ENCODE measurements at regions not wholly inside any gene's neighbourhood (a gene's known extent, or its start where the extent isn't known, plus 50 kb on each side); places are given as distances from the start of the nearest gene placed in this dataset.
"Not testable (repeated sequence)": the region's sequence is repeated elsewhere in the genome, so short reads cannot be mapped to it uniquely, and the experiment has no call there.

DNA sequence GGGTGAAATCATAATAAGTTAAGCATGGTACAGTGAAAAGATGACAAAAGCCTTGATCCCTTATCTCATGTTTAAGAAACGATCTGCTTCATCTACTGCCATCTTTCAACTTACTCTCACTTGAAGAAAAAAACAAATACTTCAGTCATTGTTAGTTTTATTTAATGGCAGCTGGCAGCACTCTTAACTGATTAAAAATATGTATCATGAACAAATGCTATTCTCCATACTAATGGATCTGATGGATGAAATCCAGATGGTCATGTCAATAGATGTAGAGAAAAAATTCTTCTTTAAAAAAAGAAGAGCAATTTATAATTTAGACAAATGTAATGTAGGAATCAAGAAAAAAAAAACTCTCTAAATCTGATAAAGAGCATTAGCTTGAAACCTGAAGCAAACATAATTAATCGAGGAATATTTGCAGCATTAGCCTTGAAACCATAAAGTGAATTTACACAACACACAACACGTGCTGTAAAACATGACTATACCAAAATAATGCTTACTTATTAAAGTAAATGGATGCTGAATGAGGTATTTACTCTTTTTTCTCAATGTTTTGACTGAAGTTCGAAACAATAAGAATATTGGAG is 579.0 kb upstream of the ADAMTS5 start:
- Histone ChIP-seq H3K36me3 (no peaks in the 10 kb centered on the region), H3K27ac (no peak overlapping the region), H3K27me3 (no peaks in the 10 kb centered on the region), H3K4me1 (peaks cover 0 to 12% (median 6%) of the 10 kb centered on the region in 9 donors), H3K9me3 (no peaks in the 10 kb centered on the region), H3K4me3 (no peak overlapping the region)
- intact Hi-C loops (cut with DNase I): no loop called here
- ATAC-seq (no peak), DNase-seq (no peak)
- no peak for TF ChIP-seq CTCF (IDR thresholded peaks at IDR 0.05)
- 88 to 94% methylated on average over 4 of the region's 4 CpGs for WGBS, 2 donors

DNA sequence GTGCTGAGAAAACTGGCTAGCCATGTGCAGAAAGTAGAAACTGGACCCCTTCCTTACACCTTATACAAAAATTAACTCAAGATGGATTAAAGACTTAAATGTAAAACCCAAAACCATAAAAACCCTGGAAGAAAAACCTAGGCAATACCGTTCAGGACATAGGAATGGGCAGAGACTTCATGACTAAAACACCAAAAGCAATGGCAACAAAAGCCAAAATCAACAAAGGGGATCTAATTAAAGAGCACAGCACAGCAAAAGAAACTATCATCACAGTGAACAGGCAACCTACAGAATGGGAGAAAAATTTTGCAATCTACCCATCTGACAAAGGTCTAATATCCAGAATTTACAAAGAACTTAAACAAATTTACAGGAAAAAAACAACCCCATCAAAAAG is 575.2 kb upstream of the ADAMTS5 start:
- intact Hi-C loops (cut with DNase I); H3K4me3 ChIP-seq; H3K4me1 ChIP-seq; ATAC-seq; H3K27me3 ChIP-seq; H3K9me3 ChIP-seq; DNase-seq; H3K27ac ChIP-seq; H3K36me3 ChIP-seq: not testable (repeated sequence)
- WGBS, 2 donors: 51 to 74% methylated on average over 1 of the region's 1 CpG

DNA sequence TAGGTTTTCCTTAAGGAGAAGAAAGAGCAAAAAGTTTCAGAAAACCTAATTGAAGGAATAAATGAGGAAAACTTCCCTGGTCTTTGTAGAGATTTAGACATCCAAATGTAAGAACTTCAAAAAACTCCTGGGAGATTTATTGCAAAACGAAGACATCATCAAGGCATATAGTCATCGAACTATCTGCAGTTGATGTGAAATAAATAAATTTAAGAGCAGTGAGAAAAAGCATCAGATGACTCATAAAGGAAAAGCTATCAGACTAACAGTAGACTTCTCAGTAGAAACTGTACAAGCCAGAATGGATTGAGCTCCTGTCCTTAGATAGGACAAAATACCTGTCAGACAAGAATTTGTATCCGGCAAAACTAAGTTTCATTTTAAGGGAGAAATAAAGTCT is 569.4 kb upstream of the ADAMTS5 start:
- Histone ChIP-seq H3K36me3 (no peaks in the 10 kb centered on the region), H3K9me3 (no peaks in the 10 kb centered on the region), H3K27me3 (no peaks in the 10 kb centered on the region), H3K4me1 (no peaks in the 10 kb centered on the region), H3K4me3 (no peak overlapping the region), H3K27ac (no peak overlapping the region)
- 90% methylated on average over 3 of the region's 3 CpGs for WGBS, 2 donors
- DNase-seq (no peak), ATAC-seq (no peak)
- no peak for TF ChIP-seq CTCF (IDR thresholded peaks at IDR 0.05)
- intact Hi-C loops (cut with DNase I): no loop called here

DNA sequence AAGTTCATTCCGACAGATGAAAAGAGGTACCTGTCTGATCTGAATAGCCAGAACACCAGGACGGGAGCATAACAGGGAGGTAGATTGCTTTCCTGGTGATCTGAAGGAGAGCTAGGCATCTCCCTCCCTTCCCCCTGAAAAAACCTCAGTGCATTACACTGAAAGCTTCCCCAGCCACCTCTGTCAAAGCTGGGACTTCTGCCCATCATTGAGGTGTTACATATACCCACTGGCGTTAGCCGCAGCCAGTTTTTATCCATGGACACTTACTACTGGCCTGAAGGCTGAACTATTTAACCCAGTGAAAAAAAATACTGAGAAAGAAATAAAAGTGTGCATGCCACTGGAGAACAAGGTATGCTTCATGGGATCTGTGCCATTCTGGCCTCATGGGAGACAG is 568.3 kb upstream of the ADAMTS5 start:
- intact Hi-C loops (cut with DNase I): no loop called here
- no peak overlapping the region for H3K27ac ChIP-seq
- H3K4me3 ChIP-seq: no peak overlapping the region
- DNase-seq: no peak
- peak in 2 of 8 donors; percentile 51 to 56 for ATAC-seq
- no peaks in the 10 kb centered on the region for H3K36me3 ChIP-seq
- H3K9me3 ChIP-seq: no peaks in the 10 kb centered on the region
- no peaks in the 10 kb centered on the region for H3K27me3 ChIP-seq
- 78 to 83% methylated on average over 4 of the region's 4 CpGs for WGBS, 2 donors
- no peak for TF ChIP-seq CTCF (IDR thresholded peaks at IDR 0.05)
- no peaks in the 10 kb centered on the region for H3K4me1 ChIP-seq

DNA sequence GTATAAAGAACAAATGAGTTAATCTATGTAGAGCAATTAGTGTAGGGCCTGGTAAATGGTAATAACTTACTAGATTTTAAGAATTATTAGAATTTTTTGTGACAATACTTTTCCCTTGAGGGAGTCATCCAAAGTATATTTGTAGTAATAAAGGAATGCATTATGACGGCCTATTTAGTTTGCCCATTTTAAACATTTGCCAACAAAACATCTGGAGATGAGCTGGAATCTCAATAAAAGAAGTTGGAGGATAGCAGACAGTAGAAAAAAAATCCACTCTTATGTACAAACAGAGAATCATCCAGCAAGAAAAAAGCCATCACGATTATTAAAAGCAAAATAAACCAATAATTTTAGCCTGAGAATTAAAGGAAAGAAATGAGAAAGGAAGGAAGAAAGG is 567.3 kb upstream of the ADAMTS5 start:
- H3K4me3 ChIP-seq: no peak overlapping the region
- H3K4me1 ChIP-seq: no peaks in the 10 kb centered on the region
- no peak overlapping the region for H3K27ac ChIP-seq
- H3K36me3 ChIP-seq: no peaks in the 10 kb centered on the region
- ATAC-seq: no peak
- H3K9me3 ChIP-seq: no peaks in the 10 kb centered on the region
- no peak for DNase-seq
- H3K27me3 ChIP-seq: no peaks in the 10 kb centered on the region
- TF ChIP-seq CTCF (IDR thresholded peaks at IDR 0.05): no peak
- intact Hi-C loops (cut with DNase I): no loop called here
- 60 to 68% methylated on average over 2 of the region's 2 CpGs for WGBS, 2 donors

All from heart right ventricle (tissue), 16 donors.